GM18867 (cell line): ENCODE measurements at regions not wholly inside any gene's neighbourhood (a gene's known extent, or its start where the extent isn't known, plus 50 kb on each side); places are given as distances from the start of the nearest gene placed in this dataset.
"Not testable (repeated sequence)": the region's sequence is repeated elsewhere in the genome, so short reads cannot be mapped to it uniquely, and the experiment has no call there.

ENCODE experiments used
- ATAC-seq: cut with Tn5 transposase; IDR thresholded peaks from one replicate; pipeline ENCODE4 v1.9.1; 2021; ENCODE audit warnings: mild to moderate bottlenecking, moderate library complexity; ENCODE audit not compliant: unreplicated experiment

DNA sequence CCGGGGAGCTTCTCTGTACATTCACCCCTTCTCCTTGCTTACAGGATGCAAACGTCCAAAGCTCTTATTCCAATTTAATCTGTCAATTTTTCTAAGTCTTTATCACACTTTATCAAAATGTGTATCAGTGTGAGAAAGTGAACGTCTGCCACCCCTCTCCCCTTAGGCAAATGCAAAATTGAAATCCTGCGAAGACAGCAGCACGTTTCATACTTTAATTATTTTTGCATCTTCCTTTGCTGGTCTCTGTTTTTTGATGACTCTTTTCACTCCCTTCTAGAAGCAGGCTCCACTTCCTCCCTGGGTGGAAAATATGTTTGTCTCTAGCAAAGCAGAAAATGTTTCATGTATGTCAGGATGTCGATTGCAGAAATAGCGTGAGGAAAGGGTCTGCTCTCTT, 576.5 kb upstream of the BRINP1 start:
- ATAC-seq = no peak

DNA sequence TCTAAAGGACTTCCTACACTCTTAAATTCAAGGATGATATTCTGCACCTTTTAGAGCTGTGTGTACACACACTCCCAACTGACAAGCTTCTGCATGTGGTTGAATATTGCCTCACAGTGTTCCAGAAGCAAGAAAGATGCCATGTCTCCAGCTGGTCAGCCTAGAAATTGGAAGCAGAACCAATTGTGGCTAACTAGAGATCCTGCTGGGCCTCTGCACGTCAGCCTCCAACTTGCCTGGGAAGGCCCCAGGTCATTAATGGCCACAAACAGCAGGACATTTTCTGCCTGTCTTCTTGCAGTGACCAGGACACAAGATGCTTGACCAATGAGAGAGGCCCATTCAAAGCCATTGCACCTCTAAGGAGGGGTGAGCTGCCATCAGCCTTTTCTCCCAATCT, 571.9 kb upstream of the BRINP1 start:
- ATAC-seq = no peak

DNA sequence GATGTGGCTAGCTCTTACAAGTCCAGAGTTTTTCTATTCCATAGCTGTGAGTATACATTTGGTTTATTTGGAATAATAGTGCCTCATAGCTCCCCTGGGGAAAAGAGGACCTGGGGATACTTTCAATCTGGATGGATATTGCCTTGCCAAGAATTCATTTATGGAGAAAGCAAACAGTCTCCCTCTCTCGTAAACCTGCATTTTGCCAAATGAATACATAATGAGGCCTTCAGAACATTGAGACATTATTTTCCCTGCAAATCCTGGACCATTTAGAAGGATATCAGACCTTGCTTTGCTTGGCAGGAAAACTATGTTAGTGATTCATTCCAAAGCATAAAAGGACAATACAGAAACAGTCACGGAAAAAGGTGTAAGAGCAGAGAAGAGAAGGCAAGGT, 569.6 kb upstream of the BRINP1 start:
- no peak for ATAC-seq

DNA sequence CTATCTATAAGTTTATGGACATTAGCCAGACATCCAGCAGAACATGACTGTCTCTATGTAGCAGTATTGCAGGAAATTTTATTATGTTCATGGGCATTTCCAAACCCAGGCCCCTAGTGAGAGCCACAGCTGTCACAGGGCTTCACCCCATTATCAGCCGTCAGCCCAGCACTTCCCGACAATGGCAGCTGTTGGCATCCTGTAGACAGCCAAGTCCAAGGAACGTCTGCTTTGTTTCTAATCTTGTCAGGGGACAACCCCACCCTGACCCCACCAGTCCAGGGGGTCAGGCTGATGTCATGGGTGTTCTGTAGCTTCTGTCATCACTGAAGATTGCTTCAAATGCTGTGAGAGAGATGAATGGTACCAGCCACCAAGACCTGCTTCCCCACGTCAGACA, 565.3 kb upstream of the BRINP1 start:
- no peak for ATAC-seq

DNA sequence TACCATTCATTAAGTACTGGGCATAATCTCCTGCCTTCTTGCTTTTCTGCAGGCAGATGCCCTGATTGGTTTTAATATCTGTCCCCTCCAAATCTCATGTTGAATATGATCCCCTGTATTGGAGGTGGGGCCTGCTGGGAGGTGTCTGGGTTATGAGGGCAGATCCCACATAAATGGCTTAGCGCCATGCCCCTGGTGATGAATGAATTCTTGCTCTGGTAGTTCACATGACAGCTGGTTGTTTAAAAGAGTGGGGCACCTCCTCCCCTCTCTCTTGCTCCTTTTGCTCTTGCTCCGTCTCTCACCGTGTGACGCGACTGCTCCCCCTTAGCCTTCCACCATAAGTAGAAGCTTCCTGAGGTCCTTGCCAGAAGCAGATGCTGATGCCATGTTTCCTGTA, 564.0 kb upstream of the BRINP1 start:
- ATAC-seq = no peak

DNA sequence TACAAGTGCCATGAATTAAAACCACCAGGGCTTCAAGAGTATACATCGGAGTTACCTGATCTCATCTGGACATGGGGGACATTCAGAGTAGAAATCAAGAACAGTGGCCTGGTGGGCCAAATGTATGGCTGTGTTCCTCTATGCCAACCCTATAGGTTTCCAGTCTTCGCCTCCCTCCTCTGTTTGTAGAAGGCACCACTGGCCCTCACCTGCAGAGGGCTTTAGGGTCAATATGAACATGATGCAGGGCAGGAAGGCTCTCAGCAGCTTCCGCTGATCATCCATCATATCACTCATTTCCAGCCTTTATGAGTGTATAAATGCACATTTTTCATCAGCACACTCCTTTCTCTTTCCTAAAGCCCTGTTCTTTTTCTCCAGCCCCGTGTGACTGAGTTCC, 555.5 kb upstream of the BRINP1 start:
- no peak for ATAC-seq

DNA sequence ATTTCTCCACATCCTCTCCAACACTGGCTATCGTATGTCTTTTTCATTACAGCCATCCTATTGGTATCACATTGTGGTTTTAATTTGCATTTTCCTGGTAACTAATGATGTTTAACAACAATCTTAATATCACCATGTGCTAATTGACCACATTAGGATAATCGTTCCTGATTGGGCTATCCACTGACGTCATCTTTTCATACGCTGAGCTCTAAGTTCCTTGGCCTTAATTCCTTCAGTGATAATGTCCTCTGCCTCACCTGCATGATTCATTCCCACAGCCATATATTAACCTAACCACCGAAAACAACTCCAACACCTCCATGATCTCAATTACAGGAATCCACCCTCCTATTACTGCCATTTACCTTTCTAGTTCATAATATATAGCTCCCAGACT, 547.9 kb upstream of the BRINP1 start:
- ATAC-seq = no peak

DNA sequence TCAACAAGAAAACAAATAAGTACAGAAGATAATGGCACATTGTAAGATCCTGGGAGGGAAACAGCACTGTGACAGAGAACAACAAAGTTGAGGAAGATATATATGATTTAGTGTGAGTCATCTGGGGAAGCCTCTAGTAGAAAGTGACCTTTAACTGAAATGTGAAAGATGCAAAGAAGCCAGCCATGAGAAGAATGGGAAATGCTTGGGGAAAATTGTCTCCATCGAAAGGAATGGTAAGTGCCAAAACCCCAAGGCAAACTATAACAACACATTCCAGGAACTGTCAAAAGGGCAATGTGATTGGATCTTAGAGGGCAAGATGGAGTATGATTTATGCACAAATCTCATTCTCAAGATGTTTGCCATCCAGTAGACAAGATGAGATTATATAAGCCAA, 537.8 kb upstream of the BRINP1 start:
- no peak for ATAC-seq

DNA sequence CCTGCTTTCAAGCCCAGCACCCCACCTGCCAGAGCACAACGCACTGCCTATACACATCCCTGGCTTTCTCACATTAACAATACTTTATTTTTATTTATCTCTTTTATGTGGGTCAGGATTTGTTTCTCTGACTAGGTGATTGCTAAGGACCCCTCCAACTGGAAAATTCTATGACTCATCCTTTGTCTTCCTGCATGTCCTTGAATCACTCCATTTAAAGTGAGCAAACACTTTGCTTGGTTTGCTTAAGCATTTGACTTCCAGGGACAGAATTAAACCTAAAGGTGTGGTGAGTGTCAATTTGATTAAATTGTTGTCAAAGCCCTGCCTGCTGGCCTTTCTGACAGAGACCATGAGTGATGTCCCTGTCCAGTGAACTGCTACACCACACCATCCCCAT, 536.5 kb upstream of the BRINP1 start:
- no peak for ATAC-seq

DNA sequence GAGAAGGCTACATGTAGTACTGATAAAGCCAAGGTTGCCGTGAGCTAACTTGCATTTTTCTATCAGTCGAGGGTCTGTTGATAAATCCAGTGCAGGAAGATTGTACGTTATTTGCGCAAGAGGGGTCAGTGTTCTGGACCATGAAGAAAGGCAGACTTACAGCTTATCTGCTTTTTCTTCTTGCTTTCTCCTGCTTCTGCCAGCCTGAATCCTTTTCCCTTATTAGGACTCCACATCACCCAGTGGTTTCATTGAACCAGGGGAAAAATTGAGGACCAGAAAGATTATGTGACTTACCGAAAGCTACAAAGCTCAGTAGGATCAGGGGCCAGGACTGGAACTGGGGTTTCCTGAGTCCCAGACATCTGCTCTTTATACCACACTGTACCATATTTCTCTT, 534.6 kb upstream of the BRINP1 start:
- no peak for ATAC-seq

DNA sequence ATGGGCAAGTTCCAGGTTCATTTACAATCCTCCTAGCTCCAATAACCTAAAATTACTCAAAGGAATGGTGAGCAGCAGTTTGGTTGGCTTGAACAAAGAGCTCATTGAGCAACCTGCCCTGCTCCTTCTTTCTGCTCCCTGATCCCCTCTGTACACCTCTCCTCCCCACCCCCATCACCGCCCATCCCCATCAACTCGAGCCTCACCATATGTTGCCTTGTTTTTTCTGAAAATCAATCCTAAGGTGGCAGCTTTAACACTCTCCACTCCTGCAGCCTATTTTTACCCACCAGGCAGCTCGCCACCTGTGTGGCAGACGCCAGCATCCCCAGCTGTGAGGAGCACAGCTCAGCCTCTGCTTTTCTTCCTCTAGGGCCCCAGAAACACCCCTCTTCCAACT, 533.4 kb upstream of the BRINP1 start:
- ATAC-seq = no peak

DNA sequence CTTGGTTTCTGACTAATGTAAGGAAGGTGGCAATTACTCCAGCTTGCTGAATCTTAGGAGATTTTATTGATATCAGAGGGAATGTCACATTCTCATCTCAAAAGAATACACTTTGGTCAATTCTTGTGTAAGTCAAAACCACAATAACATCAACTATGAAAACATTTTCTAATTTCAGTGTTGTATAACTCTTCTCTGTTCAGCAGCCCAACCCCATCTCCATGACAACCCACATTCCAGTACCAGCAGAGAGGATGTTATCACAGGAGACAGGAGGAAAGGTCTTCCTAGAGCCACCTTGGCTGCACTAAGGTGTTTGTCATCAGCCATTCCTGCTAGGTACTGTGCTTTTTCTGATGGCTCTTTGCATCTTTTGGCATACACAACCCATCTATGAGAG, 529.1 kb upstream of the BRINP1 start:
- no peak for ATAC-seq

DNA sequence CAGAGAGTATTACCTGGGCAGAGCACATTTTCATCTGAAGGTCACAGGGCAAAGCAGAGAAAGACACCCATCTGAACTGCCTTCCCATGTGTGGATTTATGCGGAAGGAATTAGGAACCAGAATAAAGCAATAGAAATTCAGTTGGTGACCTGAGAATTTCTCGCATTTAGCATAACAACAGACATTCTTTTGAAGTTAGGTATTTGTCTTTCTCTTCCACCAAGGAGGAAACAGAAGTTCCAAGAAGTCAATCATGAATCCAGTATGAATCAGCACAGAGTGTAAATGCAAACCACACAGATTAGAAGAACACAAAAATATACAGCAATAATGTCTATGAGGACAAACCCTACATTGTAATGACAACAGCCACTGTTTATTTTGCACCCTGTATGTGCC, 515.2 kb upstream of the BRINP1 start:
- no peak for ATAC-seq

DNA sequence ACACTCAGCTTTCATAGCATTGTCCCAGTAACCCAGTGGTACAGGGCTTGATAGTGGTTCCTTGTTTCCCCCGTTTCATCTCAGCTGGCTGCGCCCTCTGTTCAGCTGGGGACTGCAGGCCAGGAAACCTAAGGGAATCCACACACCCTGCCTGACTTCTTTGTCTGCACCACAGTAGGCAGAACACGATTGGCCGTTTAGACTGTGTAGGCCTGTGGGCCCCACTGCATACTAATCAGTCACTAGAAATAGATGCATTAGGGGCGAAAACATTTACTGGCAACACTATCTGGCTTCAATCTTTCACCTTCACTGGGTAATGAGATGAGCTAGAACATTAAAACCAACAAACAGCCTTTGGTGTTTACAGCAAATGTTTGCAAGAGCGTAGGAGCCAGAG, 512.7 kb upstream of the BRINP1 start:
- ATAC-seq = no peak

DNA sequence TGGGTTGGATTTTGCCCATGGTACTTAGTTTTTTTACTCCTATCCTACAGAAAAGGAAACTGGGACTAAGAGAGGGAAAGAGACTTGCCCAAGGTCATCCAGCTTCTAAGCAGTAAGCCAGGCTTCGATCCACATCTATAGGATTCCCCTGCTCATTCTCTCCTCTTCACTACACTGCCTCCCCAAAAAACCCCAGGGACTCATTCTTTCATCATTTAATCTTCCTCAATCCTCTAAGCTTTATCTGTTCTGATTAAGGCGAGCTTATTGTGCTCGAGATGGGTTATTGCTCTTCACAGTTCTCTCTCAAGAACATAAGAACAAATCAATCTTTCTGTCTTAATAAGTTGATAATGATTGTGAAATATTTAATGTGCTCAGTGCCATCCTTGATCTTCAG, 511.1 kb upstream of the BRINP1 start:
- ATAC-seq = no peak

DNA sequence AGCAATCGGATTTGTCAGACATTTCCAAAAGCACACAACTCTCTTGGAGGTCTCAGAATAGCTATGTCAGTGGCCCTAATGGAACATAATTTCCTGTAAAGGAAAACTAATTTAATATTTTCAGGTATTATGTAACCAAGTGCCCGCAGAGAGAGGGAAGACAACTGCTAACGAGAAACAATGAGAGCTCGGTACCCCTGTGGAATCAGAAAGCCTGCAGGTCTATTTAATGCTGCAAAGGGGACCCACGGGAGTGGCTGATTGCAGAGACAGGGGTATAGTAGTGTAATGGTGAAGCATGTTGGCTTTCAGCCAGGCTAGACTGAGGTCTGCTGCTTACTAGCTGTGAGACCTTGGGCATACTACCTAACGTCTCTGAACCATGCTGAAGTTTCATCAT, 508.1 kb upstream of the BRINP1 start:
- no peak for ATAC-seq

DNA sequence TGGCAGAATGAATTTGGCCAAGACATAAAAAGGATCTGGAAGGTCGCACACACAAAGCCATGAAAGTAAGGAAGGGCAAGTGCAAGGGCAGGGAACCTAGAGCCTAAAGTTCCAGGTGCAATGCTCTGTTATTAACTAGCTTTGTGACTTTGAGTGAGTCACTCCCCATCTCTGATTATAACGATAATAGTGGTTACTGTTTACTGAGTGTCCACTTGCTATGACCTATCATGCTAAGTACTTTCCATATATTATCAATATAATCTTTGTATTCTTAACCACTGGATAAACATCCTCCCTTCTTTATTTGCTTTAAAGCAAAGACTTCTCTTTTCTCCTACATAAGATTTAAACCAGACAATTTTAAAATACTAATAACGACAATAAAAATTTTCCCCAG, 504.6 kb upstream of the BRINP1 start:
- no peak for ATAC-seq

DNA sequence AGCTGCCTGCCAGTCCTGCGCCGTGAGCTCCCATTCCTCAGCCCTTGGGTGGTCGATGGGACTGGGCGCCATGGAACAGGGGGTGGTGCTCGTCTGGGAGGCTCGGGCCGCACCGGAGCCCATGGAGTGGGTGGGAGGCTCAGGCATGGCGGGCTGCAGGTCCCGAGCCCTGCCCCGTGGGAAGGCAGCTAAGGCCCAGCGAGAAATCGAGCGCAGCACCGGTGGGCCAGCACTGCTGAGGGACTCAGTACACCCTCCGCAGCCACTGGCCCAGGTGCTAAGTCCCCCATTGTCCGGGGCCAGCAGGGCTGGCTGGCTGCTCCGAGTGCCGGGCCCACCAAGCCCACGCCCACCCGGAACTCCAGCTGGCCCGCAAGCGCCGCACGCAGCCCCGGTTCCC, 501.0 kb upstream of the BRINP1 start:
- ATAC-seq = not testable (repeated sequence)

DNA sequence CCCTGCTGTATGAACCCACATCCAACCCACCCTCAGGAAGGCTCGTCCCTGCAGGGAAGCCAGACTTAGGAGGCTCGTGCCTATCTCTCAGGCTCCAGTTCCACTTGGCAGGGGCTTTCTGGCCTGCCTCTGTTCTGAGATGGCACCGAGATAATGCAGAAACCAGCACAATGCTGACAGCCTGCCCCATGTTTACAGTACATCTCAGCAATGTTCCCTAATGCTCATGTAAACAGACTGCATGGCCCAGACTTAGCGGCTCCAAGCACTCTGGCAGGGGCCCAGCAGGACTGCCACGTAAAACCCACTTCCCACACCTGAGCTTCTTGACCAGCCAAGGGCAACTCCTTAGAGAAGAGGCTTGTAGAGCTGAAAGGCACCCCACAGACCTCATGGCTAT, 499.5 kb upstream of the BRINP1 start:
- ATAC-seq = no peak

DNA sequence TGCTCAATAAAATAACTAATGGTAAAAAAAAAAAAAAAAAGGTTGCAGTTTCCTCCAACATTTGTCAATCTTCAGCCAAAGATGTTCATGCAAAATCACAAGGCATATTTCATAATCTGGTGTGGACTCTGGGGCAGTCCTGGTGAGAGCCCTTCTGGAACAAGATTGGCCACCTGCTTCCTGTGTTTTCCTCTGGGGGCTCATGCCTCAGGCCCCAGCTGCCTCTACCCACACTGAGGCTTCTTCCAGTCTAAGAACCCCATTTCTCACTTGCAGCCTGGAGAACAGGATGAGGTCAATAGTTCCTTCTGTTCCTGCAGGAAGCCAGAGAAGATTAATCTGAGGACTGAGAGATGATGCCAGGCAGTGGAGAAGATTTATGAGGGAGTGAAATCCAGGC, 492.6 kb upstream of the BRINP1 start:
- no peak for ATAC-seq

DNA sequence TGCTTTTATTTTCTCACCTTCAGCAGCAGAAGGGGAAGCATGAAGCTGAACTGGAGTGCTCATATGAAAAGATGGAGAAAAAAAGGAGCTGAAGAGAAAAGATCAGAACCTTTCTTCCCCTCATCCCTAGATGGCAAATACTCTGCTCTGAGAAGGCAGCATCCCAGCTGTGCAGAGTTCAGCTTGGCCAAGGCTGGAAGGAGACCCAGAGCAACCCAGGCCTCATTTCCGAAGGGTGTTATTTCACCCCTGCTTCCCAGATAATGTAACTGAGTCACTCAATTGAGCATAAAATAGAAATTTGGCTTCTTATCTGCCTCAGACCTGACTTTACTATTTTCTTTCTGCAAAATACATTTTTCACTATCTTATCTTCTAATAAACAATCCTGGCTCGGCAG, 489.9 kb upstream of the BRINP1 start:
- no peak for ATAC-seq

DNA sequence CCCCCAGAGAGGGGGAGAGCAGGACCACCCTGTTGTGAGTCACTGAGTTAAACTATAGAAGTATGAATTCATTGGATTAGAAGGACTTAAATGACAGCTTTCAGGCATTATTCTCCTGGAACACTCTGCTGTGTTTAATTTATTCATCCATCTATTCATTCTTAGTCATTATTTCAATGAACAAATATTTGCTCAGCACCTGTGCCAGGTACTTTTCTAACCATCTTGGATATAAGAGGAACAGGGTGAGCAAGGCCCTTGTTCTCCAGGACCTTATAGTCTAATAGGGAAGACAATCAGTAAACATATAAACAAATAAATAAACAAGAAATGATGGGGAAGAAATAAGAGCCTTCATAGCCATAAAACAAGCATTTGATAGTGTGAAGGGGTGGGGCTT, 483.9 kb upstream of the BRINP1 start:
- ATAC-seq = no peak

DNA sequence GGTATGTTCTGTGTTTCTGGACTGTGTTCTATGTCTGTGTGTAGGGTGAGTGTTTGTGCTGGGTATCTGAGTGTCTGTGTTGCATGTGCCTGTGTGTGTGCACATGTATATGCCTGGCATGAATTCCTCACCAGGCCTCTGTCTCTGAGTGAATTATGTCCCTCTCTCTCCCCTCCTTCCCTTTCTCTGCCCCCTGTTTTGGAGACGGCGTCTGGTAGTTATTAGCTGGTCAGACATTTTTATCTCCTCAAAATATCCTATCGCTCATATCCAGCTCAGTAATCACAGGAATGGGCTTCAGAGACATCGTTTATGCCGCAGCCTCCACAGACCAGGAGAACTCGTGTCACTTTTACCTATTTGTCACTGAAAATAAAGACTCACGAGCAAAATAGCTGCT, 483.2 kb upstream of the BRINP1 start:
- ATAC-seq = no peak

DNA sequence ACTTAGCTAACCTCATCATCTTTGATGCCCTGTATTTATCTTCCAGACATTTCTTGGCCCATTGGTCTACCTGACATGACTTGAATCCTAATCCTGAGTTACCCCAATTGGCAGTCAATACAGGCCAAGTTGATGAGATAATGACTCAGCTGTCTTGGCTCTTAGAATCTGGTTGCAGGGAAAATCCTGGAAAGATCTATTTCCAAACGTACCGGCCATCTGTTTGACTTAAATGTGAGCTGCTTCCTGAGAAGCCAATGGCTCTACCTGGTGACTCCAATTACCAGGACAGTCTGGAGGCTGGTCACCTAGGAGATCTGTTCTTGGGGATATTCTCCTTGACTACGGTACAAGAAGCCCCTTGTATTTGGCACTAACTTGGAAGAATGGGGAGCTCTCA, 475.2 kb upstream of the BRINP1 start:
- no peak for ATAC-seq
